Right cardiac atrium (tissue), 5 donors: ENCODE measurements at regions not wholly inside any gene's neighbourhood (a gene's known extent, or its start where the extent isn't known, plus 50 kb on each side); places are given as distances from the start of the nearest gene placed in this dataset.
"Not testable (repeated sequence)": the region's sequence is repeated elsewhere in the genome, so short reads cannot be mapped to it uniquely, and the experiment has no call there.

Experiments
- ATAC-seq, 2 donors: fragments of 200-7000 bp; cut with Tn5 transposase; one replicate each; pipeline versions ENCODE4 v1.8.0 to v1.9.1; 2020; ENCODE audit warnings: moderate library complexity in 2 of 2, mild to moderate bottlenecking in 1 of 2
- DNase-seq, 3 donors: peaks; one replicate each; pipeline ENCODE4 v3.0.0-alpha.2; 2020
- H3K27ac ChIP-seq: one replicate; pipeline ENCODE4 v1.5.1; 2013; ENCODE audit warnings: mild to moderate bottlenecking, low read length, control low read depth, moderate library complexity
- H3K27me3 ChIP-seq: one replicate; pipeline ENCODE4 v1.6.1; 2013; ENCODE audit not compliant: control insufficient read depth, insufficient read depth
- H3K4me1 ChIP-seq: one replicate; pipeline ENCODE4 v1.6.1; 2013; ENCODE audit warnings: low read length; ENCODE audit not compliant: control insufficient read depth, insufficient read depth
- H3K4me3 ChIP-seq: one replicate; pipeline ENCODE4 v1.5.1; 2013; ENCODE audit warnings: low read length, control low read depth
- H3K9me3 ChIP-seq: one replicate; pipeline ENCODE4 v1.6.1; 2013; ENCODE audit warnings: low read length; ENCODE audit not compliant: control insufficient read depth
- WGBS: extraction: QIAGEN DNeasy Blood & Tissue Kit; methylation state at CpG from one replicate; pipeline ENCODE4 v1.1.7; 2013; 5-methylcytosine and 5-hydroxymethylcytosine counted together
- intact Hi-C, 4 donors: fragments of 100-400 bp; cut with DNase I; formaldehyde crosslinking; loops; one replicate each; pipeline versions ENCODE4 v1.11.0 to v1.14.0; 2022 to 2023
- donor health status: healthy with polysubstance abuse.
- donor health status: DM: no; HTN: yes; CAD: no.
- donor health status: DM: no; HTN: no; CAD: no.
- donor health status: DM: no; HTN: yes; CAD: no; lungs with severe emphysema.
- donor health status: DM: yes; HTN: yes; CAD: no.

DNA sequence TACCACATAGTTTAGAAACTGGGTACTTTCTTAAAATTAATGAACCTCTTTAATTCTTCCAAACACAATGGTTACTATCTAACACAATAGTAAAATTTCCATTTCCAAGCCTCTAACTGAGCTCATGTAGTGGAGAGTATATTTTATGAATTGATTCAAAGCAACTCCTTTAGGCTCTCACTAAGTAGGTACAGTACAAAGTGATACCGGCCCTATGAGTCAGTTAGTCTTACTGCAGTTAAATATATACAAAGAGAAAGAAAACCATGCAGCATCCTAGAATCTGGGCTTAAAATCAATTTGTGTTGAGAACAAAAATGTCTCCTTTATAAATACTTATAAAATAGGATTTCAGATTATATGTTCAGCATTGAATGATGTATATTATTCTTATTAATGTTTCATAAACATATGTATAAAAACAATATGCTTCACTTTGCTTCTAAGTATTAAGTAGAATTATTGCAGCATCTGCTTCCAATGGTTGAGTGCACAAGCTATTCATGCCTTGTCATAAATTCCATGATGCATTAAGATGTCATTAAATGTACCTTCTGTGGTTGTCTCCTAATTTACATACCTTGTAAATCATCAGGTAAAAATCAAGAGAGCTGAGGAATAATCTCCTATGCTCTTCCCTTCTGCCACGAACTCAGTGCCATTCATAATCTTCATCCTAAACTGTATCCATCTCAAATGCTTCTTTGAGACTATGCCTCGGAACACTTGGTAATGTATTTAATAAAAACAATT, 1037.8 kb downstream of the STPG2 start:
- H3K27ac ChIP-seq, result no peak overlapping the region
- 78% methylated on average over 3 of the region's 3 CpGs for WGBS
- DNase-seq, result no peak
- ATAC-seq, result no peak
- H3K4me1 ChIP-seq, result no peaks in the 10 kb centered on the region
- H3K27me3 ChIP-seq, result no peaks in the 10 kb centered on the region
- no peaks in the 10 kb centered on the region for H3K9me3 ChIP-seq
- intact Hi-C loops, result no loop called here
- no peak overlapping the region for H3K4me3 ChIP-seq

DNA sequence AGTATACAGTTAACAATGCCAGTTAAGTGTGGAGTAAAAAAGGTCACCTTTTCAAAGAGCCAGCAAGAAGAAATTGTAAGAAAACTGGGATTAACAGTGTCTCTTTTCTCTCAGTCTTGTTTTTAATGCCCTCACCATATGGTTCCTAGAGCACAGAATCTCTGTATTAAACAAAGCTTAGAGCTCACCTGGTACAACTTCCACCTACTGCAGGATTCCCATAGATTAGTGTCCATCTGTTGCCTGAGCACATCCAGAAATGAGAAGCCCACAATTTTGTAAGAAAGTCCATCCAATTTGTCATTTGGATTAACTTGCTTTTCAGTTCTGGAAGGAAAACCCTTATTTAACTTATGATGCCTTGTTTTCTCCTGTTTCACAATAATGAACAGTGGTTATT, 1037.1 kb downstream of the STPG2 start:
- intact Hi-C loops, result no loop called here
- H3K9me3 ChIP-seq, result no peaks in the 10 kb centered on the region
- ATAC-seq (no peak), DNase-seq (no peak)
- no peak overlapping the region for H3K27ac ChIP-seq
- H3K4me3 ChIP-seq, result no peak overlapping the region
- H3K27me3 ChIP-seq, result no peaks in the 10 kb centered on the region
- no peaks in the 10 kb centered on the region for H3K4me1 ChIP-seq

DNA sequence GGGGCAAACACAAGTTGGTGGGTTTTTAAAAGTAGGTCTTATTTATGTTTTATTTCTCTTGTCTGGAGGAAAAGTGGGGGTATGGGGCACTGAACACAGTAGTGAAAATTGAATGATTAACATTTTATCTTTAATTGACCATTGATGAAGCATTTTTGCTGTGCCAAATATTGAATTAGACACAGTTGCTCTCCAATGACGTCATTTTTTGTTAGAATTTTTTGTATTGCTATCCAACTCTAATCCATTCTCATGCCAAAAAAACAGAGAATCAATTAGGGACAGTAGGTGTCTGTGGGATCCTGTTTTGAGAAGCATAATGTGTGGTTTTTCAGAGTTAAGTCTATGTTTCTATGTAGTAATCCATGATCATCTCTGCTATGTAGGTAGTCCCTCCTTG, 1032.8 kb downstream of the STPG2 start:
- Histone ChIP-seq H3K27ac (no peak overlapping the region), H3K9me3 (no peaks in the 10 kb centered on the region), H3K4me1 (no peaks in the 10 kb centered on the region), H3K27me3 (no peaks in the 10 kb centered on the region), H3K4me3 (no peak overlapping the region)
- WGBS, result 52% methylated on average over 1 of the region's 1 CpG
- ATAC-seq, result no peak
- DNase-seq, result no peak
- intact Hi-C loops, result no loop called here

DNA sequence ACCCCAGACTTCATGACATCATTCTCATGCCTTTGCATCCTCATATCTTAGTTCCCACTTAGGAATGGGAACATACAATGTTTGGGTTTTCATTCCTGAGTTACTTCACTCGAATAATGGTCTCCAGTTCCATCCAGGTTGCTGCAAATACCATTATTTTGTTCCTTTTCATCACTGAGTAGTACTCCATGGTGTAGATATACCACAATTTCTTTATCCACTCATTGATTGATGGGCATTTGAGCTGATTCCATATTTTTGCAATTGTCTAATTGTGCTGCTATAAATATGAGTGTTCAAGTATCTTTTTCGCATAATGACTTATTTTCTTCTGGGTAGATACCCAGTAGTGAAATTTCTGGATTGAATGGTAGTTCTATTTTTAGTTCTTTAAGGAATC, 1026.8 kb downstream of the STPG2 start:
- H3K9me3 ChIP-seq, result no peaks in the 10 kb centered on the region
- H3K27ac ChIP-seq, result no peak overlapping the region
- intact Hi-C loops, result no loop called here
- H3K4me3 ChIP-seq, result no peak overlapping the region
- 53% methylated on average over 2 of the region's 2 CpGs for WGBS
- H3K27me3 ChIP-seq, result no peaks in the 10 kb centered on the region
- no peaks in the 10 kb centered on the region for H3K4me1 ChIP-seq
- ATAC-seq, result no peak
- DNase-seq, result no peak

DNA sequence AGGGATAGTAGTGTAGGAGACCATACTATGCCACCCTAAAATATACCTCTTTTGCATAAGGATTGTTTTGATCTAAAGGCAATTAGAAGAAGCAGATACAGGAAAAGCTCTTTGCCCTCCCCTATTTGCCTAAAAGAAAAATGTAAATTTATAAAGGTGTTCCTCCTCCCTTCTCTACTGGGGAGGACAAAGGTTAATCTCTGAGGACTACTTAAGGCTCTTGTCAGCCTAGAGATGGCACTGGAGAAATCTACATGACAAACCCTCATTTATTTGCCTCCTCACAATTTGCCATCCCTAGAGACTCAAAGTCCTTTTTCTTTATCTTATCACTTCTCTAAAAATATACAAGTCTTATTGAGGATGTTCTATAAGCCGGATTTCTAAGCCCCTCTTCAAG, 1021.8 kb downstream of the STPG2 start:
- intact Hi-C loops, result no loop called here
- H3K4me1 ChIP-seq, result no peaks in the 10 kb centered on the region
- no peak overlapping the region for H3K4me3 ChIP-seq
- H3K27me3 ChIP-seq, result no peaks in the 10 kb centered on the region
- ATAC-seq (no peak), DNase-seq (no peak)
- H3K9me3 ChIP-seq, result no peaks in the 10 kb centered on the region
- WGBS, result 42% methylated on average over 1 of the region's 1 CpG
- H3K27ac ChIP-seq, result no peak overlapping the region

DNA sequence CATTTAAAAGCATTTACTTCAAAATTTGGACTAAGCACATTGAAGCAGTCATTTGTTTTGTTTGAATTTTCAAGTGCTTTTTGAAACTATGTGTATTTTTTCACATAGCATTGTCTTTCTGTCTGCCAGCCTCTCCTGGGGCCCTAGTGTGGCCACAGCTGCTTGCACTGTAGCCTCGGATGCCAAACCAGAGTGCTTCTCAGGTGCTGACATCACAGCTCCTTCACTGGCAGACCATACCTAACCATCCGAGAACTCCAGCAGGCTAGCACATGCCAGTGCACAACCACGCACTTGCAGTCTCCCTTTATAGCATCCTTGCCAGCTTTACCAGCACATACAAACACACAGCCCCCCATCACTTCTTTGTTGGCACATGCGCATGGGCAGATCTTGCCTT, 1019.7 kb downstream of the STPG2 start:
- DNase-seq, result no peak
- no peaks in the 10 kb centered on the region for H3K9me3 ChIP-seq
- intact Hi-C loops, result no loop called here
- no peak for ATAC-seq
- WGBS, result 77% methylated on average over 4 of the region's 4 CpGs
- no peak overlapping the region for H3K4me3 ChIP-seq
- H3K27ac ChIP-seq, result no peak overlapping the region
- no peaks in the 10 kb centered on the region for H3K27me3 ChIP-seq
- H3K4me1 ChIP-seq, result no peaks in the 10 kb centered on the region

DNA sequence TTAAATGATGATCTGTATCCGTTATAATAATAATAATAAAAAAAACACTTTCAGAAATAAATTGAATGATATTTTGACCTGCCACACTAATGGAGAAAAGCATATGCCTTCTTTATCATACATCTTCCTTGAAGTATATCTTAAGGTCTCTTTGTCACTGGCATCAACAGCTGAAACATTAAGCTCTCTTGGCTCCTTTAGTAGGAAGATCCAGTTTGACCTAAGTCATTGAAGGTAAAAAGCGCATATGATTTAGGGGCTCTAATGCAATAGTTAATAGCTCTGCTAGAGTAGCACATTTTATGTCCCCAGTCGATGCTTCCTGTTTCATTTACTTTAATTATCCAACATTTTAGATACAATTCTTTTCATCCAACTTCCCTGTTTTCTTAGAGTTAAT, 1010.8 kb downstream of the STPG2 start:
- ATAC-seq (no peak), DNase-seq (no peak)
- Histone ChIP-seq H3K9me3 (no peaks in the 10 kb centered on the region), H3K4me3 (no peak overlapping the region), H3K27me3 (no peaks in the 10 kb centered on the region), H3K4me1 (no peaks in the 10 kb centered on the region), H3K27ac (no peak overlapping the region)
- 65% methylated on average over 3 of the region's 3 CpGs for WGBS
- intact Hi-C loops, result no loop called here

DNA sequence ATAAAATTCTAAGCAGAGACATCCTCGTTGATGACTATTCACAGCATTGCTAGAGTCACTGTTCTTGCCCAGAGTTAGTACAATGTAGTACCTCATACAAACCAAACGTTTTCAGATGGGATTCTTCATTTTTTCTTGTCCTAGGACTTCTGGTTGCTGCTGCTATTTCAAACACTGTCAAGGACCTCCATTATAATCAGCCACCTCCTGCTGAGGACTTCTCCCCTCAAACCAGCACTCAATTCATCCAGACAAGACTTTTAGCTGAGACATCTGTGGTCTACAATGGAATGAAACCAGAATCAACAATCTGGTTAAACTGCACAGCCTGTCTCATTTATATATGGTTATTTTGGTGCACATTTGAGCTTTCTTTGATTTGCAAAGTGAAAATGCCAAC, 1008.8 kb downstream of the STPG2 start:
- WGBS, result 52% methylated on average over 2 of the region's 2 CpGs
- intact Hi-C loops, result no loop called here
- Histone ChIP-seq H3K27ac (no peak overlapping the region), H3K4me1 (no peaks in the 10 kb centered on the region), H3K4me3 (no peak overlapping the region), H3K9me3 (no peaks in the 10 kb centered on the region), H3K27me3 (no peaks in the 10 kb centered on the region)
- DNase-seq, result no peak
- no peak for ATAC-seq

DNA sequence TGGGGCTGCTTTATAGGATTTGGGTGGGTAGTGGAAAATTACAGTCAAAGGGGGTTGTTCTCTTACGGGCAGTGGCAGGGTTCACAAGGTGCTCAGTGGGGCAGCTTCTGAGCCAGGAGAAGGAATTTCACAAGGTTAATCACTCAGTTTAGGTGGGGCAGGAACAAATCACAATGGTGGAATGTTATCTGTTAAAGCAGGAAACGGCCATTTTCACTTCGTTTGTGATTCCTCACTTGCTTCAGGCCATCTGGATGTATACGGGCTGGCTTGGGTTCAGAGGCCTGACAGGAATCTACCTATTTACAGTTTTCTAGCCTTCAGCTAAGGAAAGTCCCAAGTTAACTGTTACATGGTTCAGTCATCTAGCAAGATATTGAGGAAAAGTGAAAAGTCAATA, 1003.5 kb downstream of the STPG2 start:
- WGBS, result 62% methylated on average over 4 of the region's 4 CpGs
- ATAC-seq, result no peak
- H3K9me3 ChIP-seq, result no peaks in the 10 kb centered on the region
- no peaks in the 10 kb centered on the region for H3K4me1 ChIP-seq
- no peak overlapping the region for H3K4me3 ChIP-seq
- H3K27me3 ChIP-seq, result no peaks in the 10 kb centered on the region
- no peak overlapping the region for H3K27ac ChIP-seq
- intact Hi-C loops, result no loop called here
- no peak for DNase-seq

DNA sequence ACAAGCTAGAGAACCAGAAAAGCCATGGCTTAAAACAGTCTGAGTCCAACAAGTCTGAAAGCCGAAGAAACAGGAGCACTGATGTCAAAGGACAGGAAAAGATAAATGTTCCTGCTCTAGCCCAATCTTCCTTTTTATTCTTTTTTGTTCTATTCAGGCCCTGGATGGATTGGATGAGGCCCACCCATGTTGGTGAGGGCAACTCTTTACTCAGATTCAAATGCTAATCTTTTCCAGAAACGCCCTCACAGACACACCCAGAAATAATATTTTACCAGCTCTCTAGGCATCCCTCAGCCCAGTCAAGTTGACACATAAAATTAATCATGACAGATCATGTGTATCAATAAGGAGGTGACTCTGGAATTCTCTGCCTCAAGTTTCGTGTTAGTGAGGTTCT, 1002.7 kb downstream of the STPG2 start:
- WGBS, result 71% methylated on average over 3 of the region's 3 CpGs
- DNase-seq (no peak), ATAC-seq (no peak)
- intact Hi-C loops, result no loop called here
- no peak overlapping the region for H3K27ac ChIP-seq
- no peaks in the 10 kb centered on the region for H3K9me3 ChIP-seq
- H3K27me3 ChIP-seq, result no peaks in the 10 kb centered on the region
- no peaks in the 10 kb centered on the region for H3K4me1 ChIP-seq
- no peak overlapping the region for H3K4me3 ChIP-seq

DNA sequence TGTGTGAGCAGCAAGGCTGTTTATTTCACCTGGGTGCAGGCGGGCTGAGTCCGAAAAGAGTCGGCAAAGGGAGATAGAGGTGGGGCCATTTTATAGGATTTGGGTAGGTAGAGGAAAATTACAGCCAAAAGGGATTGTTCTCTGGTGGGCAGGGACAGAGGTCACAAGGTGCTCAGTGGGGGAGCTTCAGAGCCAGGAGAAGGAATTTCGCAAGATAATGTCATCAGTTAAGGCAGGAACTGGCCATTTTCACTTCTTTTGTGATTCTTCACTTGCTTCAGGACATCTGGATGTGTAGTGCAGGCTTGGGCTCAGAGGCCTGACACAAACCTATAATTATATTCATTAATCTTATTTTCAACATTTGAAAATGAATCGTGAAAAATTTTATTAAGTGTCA, 1001.9 kb downstream of the STPG2 start:
- H3K27me3 ChIP-seq, ATAC-seq, DNase-seq, H3K9me3 ChIP-seq, H3K4me1 ChIP-seq, H3K4me3 ChIP-seq, H3K27ac ChIP-seq, intact Hi-C loops: not testable (repeated sequence)
- 81% methylated on average over 5 of the region's 5 CpGs for WGBS

DNA sequence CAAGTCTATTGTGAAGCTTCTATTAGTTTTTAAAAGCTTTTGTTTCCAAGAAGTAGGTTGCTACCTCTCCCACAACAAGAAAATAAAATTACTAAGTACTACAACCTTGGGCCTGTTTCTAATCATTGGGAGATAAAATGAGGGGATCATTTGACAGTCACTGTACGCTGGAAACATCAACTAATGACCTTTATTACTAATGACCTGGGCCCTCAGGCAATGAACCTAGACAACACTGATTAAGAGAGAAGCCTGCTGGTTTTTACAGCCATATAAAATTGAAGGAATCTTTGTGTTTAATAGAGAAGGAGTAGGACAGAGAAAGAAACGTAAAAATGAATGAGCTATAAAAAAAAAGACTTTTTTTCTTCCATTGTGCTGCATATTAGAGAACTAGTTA, 1000.9 kb downstream of the STPG2 start:
- no peak for DNase-seq
- Histone ChIP-seq H3K4me3 (no peak overlapping the region), H3K27me3 (no peaks in the 10 kb centered on the region), H3K4me1 (no peaks in the 10 kb centered on the region), H3K27ac (no peak overlapping the region), H3K9me3 (no peaks in the 10 kb centered on the region)
- ATAC-seq, result no peak
- intact Hi-C loops, result no loop called here
- 48% methylated on average over 2 of the region's 2 CpGs for WGBS
